Renal pelvis (tissue), 1 donor: ENCODE measurements at regions not wholly inside any gene's neighbourhood (a gene's known extent, or its start where the extent isn't known, plus 50 kb on each side); places are given as distances from the start of the nearest gene placed in this dataset.
"Not testable (repeated sequence)": the region's sequence is repeated elsewhere in the genome, so short reads cannot be mapped to it uniquely, and the experiment has no call there.

Experiments used
- DNase-seq: peaks from one replicate; pipeline ENCODE4 v3.0.0-alpha.2; 2013

DNA sequence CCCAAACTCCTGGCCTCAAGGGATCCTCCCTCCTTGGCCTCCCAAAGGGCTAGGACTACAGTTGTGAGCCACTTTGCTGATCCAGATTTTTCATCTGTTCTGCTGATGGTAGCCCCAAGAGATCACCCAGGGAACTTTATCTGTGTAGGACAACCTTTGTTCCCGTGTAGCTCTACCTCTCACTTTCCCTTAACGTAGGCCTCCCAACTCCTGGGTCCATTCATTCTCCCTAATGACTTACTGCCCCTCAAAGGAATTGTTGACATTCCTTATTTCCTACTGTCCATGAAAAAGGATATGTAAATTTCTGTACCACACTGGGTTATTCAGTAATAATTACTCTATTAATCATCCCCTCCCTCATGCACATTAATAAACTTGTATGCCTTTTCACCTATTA lies 51.0 kb upstream of the PHF24 start:
- no peak for DNase-seq

DNA sequence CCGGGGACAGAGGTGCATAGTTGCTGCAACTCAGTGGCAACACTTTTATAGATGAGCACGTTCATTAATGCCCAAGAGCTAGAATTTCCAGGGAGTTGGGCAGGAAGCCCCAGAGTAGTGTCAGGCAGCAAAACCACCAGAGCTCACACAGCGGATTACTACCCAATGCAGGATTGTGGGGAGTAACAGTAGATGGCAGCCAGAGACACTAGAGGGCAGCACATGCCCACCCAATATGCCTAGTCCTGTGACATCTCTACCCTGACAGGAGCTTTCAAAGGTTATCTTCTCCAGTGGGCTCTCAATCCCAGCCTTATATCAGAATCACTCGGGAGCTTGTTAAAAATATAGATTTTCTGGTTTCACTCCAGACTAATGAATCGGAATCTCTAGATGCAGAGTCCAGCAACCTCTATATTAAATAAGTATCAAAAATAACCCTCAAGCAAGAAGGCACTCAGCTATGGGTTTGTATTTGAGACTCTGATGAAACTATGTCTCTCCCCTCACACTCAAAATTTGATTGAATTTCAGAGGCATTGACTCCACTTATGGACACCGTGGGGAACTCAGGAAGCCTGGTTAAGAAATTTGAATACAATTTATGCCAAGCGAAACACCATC lies 58.4 kb upstream of the PHF24 start:
- DNase-seq: peak; percentile 76

DNA sequence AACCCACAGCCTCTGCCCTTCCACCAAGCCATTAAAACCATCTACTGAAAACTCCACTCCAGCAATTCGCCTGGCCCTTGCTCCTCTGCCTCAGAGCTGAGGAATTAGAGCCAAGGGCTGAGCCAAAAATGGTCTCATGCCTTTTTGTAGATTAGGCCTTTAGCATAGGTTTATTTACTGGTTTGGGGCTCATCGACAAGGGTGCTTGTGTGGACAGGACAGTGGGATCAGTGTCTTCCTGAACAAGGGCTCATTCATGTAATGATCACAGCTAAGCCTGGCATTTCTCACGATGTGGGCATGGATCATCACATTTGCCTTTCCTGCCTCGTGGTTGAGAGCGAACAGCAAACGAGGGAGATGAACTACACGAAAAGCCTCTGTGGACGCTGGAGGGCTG lies 59.2 kb upstream of the PHF24 start:
- DNase-seq: no peak

DNA sequence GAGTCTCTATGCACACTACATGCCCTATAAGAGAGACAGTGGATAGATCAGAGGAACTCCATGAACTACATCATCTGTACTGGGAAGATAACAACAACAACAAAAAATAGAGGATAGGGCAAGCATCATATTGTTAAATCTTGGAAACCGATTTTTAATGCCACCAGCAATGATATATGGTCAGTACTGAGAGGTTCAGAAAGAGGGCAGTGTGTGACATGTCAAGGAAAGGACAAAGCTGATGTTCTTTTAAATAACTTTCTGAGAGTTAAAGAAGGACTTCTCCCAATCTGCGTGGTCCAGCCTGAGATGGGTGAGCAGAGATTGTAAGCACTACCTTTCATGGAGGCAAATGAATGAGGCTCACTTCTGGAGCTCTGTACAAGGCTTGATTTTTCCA lies 62.0 kb upstream of the PHF24 start:
- DNase-seq: no peak

DNA sequence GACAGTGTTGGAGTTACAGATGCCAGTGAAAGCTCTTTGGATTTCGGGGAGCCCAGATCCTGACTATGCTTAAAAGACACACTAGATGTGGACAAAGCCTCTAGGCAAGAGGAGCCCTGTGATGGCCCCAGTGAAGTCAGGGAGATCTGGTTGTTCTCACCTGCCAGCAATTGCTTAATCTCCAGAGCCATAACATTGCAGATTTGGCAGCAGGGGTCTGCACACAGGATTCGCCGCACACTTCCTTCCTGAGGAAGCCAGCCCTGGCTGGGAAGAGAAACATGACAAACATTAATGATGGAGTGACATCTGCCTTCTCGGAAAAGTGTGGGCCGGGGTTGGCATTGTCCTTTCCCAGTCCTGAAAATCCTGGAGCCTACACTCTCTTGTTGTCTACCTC lies 65.2 kb upstream of the PHF24 start:
- DNase-seq: no peak

DNA sequence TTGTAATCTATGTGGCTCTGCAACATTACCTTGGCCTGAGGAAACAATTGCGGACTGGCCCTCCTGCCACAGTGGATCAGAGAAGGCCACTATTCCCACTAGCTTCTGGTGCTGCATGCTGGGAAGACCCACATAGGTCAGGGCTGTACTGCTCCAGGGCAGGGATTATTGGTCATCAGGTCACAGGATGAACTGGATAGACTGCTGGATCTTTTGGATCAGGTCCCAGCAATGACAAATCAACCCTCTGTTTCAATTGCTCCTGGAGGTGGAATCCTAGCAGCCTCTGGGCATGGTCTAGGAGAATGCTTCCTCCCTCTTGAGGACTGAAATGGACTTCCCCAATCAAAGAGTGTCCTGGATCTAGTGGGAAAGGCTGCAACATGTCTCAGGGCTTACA lies 66.7 kb upstream of the PHF24 start:
- no peak for DNase-seq

DNA sequence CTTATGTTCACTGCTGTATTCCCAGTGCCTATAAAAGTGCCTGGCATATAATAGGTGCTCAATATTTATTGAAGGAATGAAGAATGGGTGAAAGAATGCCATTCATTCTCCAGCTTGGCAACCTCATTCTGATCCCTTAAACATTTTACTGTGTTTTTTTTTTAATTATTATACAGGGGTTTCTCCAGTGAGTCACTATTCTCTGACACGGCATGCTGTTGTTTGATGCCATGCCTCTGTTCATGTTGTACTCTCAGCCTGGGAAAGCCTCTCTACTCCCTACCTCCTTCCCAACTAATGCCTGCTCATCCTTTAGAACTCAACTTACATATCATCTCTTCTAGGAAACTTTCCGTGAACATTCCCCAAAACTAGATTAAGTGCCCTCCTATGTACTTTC lies 70.2 kb upstream of the PHF24 start:
- no peak for DNase-seq

DNA sequence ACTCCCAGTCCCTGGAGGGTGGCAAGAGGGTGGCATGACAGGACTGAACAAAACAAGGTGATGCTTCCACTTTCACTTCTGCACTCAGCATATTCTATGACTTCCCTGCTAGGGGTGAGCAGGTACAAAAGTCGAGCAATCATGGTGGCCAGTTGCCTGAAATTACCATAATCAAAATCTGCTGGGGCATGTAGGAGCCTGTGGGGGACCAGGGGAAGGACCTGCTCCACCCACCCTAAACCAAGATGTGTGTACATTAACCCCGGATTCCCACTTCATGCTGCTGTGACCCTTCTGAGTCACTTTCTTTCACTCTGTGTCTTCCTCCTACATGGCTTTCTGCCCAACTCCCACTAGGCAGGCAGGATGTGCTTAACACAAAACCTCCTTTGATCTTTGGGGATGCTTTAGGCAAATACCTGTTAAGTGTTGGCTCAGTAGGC lies 73.3 kb upstream of the PHF24 start:
- no peak for DNase-seq

DNA sequence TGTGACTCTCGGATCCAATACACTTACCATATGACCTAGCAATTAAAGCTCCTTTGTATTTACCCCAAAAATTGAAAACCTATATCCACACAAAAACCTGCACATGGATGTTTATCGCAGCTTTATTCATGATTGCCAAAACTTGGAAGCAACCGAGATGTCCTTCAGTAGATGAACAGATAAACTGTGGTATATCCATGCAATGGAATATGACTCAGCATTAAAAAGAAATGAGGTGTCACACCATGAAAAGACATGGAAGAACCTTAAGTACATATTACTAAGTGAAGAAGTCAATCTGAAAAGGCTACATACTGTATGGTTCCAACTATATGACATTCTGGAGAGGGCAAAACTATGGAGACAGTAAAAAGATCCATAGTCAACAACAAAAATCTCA lies 82.0 kb upstream of the PHF24 start:
- no peak for DNase-seq

DNA sequence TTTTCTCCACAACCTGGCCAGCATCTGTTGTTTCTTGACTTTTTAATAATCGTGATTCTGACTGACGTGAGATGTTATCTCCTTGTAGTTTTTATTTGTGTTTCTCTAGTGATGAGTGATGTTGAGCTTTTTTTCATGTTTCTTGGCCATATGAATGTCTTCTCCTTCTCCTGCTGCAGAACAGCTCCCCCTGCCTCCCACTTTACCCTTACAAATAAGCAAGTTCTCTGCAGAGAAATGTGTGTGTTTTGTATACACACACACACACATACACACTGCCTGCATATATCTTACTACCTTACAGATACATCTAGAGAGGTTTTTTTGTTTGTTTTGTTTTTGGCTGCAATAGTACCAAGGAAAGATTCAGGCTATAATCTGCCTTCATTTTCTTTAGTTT lies 88.7 kb upstream of the PHF24 start:
- peak; percentile 10 for DNase-seq

DNA sequence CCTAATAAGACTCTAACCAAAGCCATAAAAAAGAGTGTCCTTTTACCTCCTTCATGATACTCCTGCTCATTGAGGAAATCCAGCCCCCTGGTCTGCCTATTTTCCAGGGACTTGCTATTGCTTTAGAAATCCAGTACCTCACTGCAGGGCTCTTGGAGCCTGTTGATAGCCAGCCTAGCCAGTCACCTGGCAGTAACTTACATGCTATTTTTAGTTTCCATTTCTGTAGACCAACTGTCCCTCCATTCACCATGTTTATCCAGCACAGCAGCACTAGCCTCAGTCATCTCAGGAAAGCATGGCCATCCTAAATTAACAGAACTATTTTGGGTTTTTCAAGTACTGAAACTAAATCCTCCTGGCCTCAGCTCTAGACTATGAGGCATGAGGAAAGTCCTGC lies 91.5 kb upstream of the PHF24 start:
- DNase-seq: no peak

DNA sequence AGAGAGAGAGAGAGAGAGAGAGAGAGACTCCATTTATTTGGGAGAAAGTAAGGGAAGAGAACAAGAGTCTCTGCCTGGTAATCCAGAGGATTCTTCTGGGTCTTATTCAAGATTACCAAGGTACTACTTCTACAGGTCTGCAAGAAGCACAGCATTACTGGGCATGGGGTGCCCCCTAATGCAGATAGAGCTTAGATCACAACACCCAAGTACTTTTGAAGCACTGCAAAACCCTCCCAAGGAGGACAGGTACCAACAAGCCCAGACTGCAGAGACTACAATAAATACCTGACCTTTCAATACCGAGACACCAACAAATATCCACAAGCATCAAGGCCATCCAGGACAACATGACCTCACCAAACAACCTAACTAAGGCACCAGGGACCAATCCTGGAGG lies 94.7 kb upstream of the PHF24 start:
- no peak for DNase-seq

DNA sequence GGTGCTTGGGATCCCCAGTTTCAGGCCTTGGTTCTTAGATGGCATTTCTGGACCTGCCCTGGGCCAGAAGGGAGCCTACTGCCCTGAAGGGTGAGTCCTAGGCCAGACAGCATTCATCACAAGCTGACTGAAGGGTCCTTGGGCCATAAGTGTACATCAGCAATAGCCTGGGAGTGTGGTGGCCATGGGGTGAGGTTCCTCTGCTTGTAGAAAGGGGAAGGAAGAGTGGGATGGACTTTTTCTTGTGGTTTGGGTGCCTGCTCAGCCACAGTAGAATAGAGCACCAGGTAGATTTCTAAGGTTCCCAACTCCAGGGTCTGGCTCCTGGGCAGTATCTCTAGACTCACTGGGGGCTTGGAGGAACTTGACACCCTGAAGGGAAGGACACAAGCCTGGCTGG lies 95.2 kb upstream of the PHF24 start:
- DNase-seq: no peak

DNA sequence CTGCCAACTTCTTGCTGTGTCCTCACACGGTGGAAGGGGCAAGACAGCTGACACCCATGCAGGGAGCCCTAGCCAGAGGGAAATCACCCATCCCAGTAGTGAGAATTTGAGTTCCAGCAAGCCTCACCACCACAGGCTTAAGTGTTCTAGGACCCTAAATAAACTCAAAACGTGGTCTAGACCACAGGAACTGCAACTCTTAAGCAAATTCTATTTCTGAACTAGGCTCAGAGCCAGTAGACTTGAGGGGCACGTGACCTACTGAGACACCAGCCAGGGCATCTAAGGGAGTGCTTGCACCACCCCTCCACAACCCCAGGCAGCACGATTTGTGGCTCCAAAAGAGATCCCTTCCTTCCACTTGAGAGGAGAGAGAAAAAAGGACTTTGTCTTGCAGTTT lies 96.0 kb upstream of the PHF24 start:
- DNase-seq: no peak

DNA sequence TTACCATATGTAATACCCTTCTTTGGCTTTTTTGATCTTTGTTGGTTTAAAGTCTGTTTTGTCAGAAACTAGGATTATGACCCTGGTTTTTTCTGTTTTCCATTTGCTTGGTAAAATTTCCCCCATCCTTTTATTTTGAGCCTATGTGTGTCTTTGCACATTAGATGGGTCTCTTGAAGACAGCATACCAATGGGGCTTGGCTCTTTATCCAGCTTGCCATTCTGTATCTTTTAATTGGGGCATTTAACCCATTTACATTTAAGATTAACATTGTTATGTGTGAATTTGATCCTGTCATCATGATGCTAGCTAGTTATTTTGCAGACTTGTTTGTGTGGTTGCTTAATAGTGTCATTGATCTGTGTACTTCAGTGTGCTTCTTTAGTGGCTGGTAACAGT lies 103.1 kb upstream of the PHF24 start:
- not testable (repeated sequence) for DNase-seq

DNA sequence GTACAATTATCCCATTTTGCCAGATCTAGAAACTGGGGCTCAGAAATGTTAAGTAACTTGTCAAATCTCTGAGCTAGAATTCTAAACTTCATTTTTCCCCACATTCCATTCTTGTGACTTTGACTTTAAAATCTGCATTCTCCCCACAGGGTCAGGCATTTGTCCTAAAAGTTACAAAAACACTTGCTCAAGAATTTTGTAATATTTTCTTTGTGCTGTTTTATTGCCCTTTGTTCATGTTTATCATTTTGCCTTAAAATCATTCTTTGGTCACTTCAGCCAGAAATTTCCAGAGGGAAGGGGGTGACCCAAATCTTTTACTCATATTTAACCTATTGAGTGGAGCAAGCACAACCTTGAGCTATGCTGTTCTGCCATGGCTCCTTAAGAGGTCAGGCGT lies 120.1 kb upstream of the CCL21 start:
- DNase-seq: no peak

DNA sequence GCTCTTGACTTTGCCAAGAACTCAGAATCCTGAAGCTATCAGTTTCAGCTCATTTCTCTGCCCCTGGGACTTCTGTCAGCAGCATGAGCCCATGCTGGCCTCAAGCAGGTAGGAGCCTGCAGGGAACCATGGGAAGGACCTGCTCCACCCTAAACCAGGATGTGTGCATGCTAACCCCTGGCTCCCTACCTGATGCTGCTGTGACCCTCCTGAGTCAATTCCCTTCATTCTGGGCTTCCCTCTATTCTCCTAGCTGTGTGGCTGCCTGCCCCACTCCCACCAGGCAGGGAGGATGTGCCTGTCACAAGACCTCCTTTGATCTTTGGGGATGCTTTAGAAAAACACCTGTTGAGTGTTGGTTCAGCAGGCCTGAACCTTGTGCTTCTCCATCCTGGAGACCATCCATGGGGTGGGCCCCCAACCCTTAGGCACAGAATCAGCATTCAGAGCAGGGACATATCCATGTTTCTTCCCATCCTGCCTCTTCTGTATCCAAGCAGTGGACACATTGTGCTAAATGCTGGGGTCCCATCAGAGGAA lies 117.1 kb upstream of the CCL21 start:
- no peak for DNase-seq

DNA sequence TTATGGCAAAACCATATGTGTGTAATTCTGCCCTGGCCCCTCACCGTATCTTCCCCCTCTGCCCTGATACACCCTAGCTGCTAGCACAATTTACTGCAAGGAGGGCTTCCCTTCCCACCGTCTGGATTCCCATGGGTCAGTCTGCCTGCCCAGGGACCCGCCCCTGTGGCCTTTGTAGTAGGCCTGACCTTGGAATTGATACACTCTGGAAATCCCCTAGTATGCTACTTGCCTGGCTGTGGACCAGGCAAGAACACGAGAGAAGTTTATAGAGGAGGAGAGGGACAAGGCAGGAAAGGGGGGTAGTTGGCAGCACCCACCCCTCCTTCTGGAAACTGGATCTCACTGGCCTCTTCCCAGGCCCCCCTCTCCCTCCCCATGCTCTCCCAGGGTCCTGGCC lies 115.8 kb upstream of the CCL21 start:
- DNase-seq: no peak

DNA sequence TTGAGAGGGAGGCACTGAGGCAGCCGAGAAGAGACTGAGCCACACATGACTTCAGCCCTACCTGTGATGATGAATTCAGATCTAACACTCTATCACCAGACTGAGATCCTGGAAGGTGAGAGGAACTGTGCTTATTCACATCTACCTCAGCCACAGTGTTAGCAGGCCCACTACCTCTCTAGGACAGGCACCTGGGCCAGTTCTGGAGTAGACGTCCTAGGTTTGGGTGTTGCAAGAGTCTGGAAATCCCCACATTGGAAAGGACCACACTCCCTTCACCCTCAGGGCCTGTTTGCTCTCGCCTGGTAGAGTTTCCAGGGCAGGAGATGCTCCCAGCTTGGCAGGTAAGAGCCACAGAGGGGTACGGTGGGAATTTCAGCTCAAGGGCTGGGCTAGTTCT lies 113.8 kb upstream of the CCL21 start:
- no peak for DNase-seq

DNA sequence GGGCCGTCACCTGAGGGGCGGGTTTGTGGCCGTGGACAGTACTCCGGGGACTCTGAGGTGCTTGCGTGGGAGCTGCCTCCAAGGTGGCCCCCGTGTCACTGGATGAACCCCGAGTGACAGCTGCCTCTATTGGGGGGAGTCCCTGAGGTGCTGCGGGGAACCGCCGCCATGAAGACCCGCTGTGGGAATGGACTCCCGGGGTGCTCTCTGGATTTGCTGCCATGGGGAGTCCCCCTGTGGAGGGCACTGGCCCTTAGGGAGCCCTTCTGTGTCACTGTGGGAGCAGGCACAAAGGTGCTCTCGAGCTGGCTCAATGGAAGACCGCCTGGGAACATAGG lies 100.2 kb upstream of the CCL21 start:
- no peak for DNase-seq

DNA sequence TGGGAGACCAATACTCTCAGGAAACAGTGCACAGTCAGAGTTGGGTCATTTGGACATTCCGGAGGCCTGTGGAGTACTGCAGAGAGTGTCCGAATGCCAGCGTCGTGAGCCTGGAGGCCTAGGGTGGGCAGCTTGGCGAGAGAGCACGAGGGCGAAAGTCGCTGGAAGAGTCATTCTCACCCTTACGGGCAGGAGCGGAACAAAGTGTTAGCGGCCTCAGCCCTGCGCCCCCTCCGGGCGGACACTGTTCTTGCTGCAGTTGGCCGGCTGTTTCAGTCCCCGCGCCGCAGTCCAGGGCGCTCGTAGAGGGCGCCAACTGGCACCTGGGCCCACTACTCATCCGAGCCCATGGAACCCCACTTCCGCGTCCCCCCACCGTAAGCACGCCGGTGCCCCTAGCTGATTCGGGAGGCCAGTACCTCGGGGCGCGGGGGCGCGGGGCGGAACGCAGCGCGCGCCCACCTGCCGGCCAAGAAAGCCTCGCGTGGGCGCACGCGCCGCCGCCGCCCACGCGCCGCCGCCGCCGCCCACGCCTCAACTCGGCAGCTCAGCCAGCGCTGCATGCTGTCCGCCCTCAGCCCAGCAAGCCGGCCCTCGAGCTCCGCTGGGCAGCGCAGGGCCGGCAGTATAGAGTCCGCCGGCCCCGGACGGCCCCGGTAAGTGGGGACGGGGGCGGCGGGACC lies 99.7 kb upstream of the CCL21 start:
- DNase-seq: peak; percentile 24

DNA sequence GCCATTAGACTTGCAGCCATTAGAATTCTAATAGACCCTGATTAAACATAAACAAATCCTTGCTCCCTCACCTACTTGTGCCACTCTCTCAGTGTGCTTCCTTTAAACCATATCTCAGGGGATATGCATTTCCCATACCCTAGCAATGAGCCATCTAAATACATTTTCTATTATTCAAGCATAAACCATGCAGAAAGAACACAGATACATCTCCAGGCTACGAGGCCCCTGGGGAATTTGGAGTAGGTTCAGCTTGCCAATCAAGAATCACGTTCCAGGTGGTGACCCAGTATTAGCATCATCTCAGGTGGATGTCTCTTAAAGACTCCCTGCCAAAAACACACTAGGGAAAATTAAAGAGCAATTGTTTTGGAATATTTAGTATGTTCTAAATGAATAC lies 93.0 kb upstream of the CCL21 start:
- no peak for DNase-seq

DNA sequence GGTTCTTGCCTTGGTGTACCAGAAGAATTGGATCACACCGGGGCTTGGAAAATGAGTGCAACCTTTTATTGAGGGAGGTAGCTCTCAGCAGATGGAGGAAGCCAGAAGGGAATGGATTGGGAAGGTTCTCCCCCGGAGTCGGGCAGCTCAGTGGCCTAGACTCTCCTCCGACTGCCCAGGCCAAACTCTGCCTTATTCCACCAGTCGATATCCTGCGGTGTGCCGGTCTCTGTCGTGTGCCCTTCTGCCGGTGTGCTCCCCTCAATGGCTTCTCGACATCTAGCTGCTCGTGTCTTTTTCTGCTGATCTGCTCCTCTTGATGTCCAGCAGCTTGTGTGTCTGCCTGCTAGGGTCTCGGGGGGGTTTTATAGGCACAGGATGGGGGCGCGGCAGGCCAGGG lies 87.4 kb upstream of the CCL21 start:
- DNase-seq: no peak

DNA sequence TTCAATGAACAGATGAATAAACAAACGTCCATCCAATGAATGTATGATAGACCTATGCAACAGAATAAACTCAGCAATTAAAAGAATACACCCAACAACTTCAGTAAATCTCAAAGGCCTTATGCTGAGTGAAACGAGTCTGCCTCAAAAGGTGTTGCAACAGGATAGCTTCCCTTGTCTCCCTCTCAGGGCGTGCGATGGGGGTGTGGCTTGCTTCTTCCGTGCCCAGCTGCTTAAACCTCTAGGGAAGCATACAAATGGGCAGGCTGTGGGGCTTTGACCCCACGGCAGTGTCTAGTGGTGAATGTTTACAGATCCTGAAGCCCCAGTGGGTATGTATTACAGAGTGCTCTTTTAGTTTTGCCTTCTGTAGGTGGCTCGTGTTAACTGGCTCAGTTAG lies 87.0 kb upstream of the CCL21 start:
- DNase-seq: no peak
